LNCaP clone FGC (cell line): ENCODE measurements at regions not wholly inside any gene's neighbourhood (a gene's known extent, or its start where the extent isn't known, plus 50 kb on each side); places are given as distances from the start of the nearest gene placed in this dataset.
A peak's percentile ranks its signal among the peaks of the same experiment; 100 is the strongest.
"Not testable (repeated sequence)": the region's sequence is repeated elsewhere in the genome, so short reads cannot be mapped to it uniquely, and the experiment has no call there.

Source experiments
- DNase-seq: peaks from one replicate; pipeline ENCODE4 v3.0.0-alpha.2; 2011; ENCODE audit warnings: low read depth
- H3K4me3 ChIP-seq: 2 replicates; pipeline ENCODE4 v1.5.1; 2011; ENCODE audit warnings: mild to moderate bottlenecking, low read depth, low read length, control low read depth
- TF ChIP-seq, protein P1 (sequence below): IDR thresholded peaks from 2 replicates; pipeline ENCODE4 v1.5.1; 2012; ENCODE audit warnings: mild to moderate bottlenecking; ENCODE audit not compliant: control insufficient read depth, insufficient read depth; ENCODE audit errors: extremely low read depth

DNA sequence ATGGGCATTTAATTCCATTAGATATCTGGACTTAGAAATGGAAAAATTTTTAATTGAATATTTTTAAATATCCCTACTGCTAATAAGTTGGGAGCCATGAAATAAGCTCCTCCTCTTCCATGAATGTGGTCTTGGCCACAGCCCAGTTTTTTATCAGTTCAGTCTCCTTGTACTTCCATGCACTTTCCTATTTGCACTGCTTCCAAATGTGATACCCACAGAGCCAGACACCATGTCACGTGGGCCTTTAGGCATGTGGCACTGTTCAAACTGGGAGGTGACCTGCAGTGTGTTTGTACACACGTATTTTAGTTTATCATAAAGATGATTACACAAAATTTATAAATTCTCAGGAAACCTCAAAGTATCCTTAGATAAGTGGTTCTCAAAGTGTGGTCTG, 80.1 kb upstream of the DGKG start:
- peak; percentile 31 for DNase-seq
- TF ChIP-seq, protein P1, sequence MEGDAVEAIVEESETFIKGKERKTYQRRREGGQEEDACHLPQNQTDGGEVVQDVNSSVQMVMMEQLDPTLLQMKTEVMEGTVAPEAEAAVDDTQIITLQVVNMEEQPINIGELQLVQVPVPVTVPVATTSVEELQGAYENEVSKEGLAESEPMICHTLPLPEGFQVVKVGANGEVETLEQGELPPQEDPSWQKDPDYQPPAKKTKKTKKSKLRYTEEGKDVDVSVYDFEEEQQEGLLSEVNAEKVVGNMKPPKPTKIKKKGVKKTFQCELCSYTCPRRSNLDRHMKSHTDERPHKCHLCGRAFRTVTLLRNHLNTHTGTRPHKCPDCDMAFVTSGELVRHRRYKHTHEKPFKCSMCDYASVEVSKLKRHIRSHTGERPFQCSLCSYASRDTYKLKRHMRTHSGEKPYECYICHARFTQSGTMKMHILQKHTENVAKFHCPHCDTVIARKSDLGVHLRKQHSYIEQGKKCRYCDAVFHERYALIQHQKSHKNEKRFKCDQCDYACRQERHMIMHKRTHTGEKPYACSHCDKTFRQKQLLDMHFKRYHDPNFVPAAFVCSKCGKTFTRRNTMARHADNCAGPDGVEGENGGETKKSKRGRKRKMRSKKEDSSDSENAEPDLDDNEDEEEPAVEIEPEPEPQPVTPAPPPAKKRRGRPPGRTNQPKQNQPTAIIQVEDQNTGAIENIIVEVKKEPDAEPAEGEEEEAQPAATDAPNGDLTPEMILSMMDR, result no peak
- no peak overlapping the region for H3K4me3 ChIP-seq

DNA sequence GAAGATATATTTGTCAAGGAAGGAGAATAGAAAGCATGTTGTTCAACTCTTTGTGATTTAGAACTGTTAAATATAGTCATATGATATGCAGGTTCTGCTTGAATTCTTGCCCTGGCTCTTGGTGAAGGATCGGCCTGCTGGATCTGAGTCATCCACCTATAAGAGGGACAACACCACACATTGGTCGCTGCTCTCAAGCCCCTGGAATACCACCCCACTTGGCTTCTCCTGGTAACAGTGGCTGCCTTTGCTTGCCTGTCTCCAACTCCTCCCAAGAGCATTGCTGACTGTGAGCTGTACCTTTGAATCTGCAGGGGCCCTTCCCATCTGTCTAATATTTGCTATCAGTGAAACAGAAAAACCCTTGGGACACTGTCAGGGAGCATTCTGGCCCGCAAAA, 78.9 kb upstream of the DGKG start:
- TF ChIP-seq, protein P1, result no peak
- DNase-seq, result no peak
- no peak overlapping the region for H3K4me3 ChIP-seq

DNA sequence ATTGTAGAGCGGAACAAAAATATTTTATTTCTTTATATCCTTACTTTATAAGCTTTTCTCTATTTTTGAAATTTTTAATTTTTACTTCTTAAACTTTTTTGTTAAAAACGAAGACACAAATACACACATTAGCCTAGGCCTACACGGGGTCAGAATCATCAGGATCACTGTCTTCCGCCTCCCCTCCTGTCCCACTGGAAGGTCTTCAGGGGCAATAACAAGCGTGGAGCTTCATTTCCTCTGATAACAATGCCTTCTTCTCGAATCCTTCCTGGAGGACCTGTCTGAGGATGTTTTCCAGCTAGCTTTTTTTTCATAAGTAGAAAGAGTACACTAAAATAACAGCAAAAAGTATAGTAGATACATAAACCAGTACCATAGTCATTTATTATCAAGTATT, 77.7 kb upstream of the DGKG start:
- H3K4me3 ChIP-seq, result no peak overlapping the region
- no peak for DNase-seq
- TF ChIP-seq, protein P1, result no peak

DNA sequence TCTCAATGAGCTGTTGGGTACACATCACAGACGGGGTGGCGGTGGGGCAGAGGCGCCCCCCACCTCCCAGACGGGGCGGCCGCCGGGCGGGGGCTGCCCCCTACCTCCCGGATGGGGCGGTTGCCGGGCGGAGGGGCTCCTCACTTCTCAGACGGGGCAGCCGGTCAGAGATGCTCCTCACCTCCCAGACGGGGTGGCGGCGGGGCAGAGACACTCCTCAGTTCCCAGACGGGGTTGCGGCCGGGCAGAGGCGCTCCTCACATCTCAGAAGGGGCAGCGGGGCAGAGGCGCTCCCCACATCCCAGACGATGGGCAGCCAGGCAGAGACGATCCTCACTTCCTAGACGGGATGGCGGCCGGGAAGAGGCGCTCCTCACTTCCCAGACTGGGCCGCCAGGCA, 73.3 kb upstream of the DGKG start:
- not testable (repeated sequence) for DNase-seq

DNA sequence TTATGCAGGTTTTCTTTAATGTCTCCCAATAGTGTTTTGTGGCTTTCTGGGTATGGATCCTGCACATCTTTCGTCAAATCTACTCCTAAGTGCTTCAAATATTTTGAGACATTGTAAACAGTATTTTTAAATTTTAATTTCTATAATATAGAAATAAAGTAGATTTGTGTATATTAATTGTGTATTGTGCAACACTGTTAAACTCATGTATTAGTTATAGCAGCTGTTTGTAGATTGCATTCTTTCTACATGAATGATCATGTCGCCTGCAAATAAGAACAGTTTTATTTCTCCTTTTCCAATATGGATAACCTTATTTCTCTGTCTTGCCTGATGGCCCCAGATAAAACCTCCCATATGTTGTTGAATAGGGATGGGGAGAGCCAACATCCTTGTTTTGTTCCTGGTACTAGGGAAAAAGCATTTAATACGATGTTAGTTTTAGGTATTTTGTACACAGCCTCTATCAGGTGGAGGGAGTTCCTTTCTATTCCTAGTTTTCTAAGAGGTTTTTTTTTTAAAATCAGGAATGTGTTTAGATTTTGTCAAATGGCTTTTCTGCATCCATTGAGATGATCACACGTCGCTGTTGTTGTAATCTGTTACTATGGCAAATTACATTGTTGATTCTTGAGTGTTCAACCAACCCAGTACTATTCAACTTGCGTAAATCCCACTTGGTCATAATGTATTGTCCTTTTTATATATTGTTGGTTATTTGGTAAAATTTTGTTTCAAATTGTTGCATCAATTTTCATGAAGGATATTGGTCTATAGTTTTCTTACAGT, 71.1 kb upstream of the DGKG start:
- TF ChIP-seq, protein P1, result no peak
- H3K4me3 ChIP-seq, result no peak overlapping the region
- DNase-seq, result no peak

More for the DNA sequence above, 73.3 kb upstream of the DGKG start:
- not testable (repeated sequence) for H3K4me3 ChIP-seq

DNA sequence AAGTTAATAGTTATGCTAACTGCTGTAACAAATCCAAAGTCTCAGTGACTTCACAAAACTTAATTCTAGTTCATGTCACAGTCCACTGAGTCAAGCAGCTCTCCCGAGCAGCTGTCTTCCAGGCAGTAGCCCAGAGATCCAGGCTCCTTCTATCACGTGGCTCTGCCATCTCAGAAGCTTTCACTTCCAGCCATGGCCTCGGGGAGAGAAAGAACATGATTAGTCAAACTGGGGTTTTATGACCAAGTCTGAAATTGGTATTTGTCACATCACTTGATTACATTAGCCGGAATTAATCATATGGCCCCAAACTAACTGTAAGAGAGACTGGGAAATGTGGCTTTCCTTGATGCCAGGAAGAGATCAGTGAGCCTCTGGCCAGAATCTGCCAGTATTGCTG, 70.2 kb upstream of the DGKG start:
- H3K4me3 ChIP-seq, result no peak overlapping the region
- no peak for DNase-seq

DNA sequence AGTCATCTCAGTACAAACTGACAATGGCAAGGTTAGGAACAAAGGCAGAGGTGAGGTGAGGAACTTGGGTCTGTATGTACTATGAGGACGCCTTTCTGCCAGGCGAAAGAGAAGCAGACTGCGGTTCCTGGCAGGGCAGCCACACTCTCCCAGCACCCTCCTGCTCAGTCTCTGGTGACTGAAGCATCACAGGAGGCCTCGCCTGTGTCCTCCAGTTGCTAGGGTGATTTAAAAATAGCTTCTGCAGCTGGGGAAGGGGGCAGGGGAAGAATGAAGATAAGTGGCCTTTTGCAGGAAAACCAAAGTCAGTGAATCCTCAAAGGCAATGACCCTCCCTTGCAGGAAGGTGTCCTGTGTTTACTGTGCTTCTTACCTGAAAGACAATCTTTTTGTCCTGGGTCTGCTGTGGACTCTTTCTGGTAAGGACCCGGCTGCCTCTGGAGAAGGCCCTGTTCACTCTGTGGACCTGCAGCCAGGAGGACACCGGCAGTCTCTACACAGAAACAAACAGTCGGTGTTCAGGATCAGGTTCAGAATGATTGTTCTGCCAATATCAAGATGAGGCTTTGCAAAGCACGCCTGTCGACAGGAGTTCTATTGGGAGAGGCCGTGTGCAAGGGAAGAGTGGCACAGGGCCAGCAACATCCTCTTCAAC, 65.7 kb upstream of the DGKG start:
- no peak for DNase-seq
- no peak overlapping the region for H3K4me3 ChIP-seq
- TF ChIP-seq, protein P1, result no peak

More for the DNA sequence above, 70.2 kb upstream of the DGKG start:
- TF ChIP-seq, protein P1, result no peak
